OCI-LY3 (cell line): ENCODE measurements at regions not wholly inside any gene's neighbourhood (a gene's known extent, or its start where the extent isn't known, plus 50 kb on each side); places are given as distances from the start of the nearest gene placed in this dataset.

Source experiments
- EZH2phosphoT487 ChIP-seq: fragments of 200-600 bp; shearing (Covaris generic); IDR thresholded peaks from 2 replicates; pipeline ENCODE4 v1.6.1; 2018; ENCODE audit warnings: antibody characterized with exemption, mixed run types, low read depth
- TF ChIP-seq, protein P1 (sequence below): fragments of 200-600, 300-600 bp; sonication (generic); IDR thresholded peaks from 2 replicates; pipeline ENCODE4 v1.5.1; 2014; ENCODE audit warnings: antibody characterized with exemption, low read length, low read depth

DNA sequence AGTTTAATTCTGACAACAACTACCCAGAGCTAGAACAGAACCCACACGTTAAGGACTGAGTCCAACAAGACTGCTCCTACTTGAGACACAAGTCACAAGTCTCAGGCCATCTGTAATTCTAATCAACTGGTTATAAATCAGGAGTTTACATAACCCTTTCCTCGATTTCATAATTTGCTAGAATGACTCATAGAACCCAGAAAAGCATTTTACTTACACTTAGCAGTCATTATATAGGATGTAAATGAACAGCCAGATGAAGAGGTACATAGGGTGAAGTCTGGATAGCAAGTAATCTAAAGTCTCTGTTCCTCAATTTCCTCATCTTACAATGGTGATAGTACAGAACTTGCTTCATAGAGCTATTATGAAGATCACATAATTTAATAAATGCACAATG, 1018.2 kb downstream of the DIPK2A start:
- TF ChIP-seq, protein P1, sequence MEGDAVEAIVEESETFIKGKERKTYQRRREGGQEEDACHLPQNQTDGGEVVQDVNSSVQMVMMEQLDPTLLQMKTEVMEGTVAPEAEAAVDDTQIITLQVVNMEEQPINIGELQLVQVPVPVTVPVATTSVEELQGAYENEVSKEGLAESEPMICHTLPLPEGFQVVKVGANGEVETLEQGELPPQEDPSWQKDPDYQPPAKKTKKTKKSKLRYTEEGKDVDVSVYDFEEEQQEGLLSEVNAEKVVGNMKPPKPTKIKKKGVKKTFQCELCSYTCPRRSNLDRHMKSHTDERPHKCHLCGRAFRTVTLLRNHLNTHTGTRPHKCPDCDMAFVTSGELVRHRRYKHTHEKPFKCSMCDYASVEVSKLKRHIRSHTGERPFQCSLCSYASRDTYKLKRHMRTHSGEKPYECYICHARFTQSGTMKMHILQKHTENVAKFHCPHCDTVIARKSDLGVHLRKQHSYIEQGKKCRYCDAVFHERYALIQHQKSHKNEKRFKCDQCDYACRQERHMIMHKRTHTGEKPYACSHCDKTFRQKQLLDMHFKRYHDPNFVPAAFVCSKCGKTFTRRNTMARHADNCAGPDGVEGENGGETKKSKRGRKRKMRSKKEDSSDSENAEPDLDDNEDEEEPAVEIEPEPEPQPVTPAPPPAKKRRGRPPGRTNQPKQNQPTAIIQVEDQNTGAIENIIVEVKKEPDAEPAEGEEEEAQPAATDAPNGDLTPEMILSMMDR: no peak
- TF ChIP-seq EZH2phosphoT487: no peak
